ENCODE measurements at regions not wholly inside any gene's neighbourhood (a gene's known extent, or its start where the extent isn't known, plus 50 kb on each side); places are given as distances from the start of the nearest gene placed in this dataset.

- no peak for TF ChIP-seq CTCF (conservative IDR thresholded peaks at IDR 0.05; ENCODE audit: low read depth)
- ChIA-PET CTCF (no interaction called here), POLR2A (ENCODE audit: low non-redundant PET) (no interaction called here)
- no peak for DNase-seq (ENCODE audit: low spot score)
- H3K27ac ChIP-seq: no peak overlapping the region
Observed at GRCh38 chr10:94083662-94084265, 90.0 kb downstream of the PLCE1 start.

- ChIA-PET POLR2A (ENCODE audit: low non-redundant PET) (no interaction called here), CTCF (no interaction called here)
- no peak for DNase-seq (ENCODE audit: low spot score)
- TF ChIP-seq CTCF (conservative IDR thresholded peaks at IDR 0.05; ENCODE audit: low read depth): no peak
- no peak overlapping the region for H3K27ac ChIP-seq
Observed at GRCh38 chr10:94084344-94084743, 90.6 kb downstream of the PLCE1 start.

GRCh38 chr10:94085288-94085687 is 91.6 kb downstream of the PLCE1 start:
- DNase-seq (ENCODE audit: low spot score): no peak
- H3K27ac ChIP-seq: no peak overlapping the region
- CTCF ChIA-PET: interaction anchor here (0.5 to 1.3 kb wide), 2 partner anchors 9 to 157 kb away, joined by 5 to 6 read pairs; no protein-coding TSS in a partner anchor
- TF ChIP-seq CTCF (conservative IDR thresholded peaks at IDR 0.05; ENCODE audit: low read depth): no peak
- POLR2A ChIA-PET (ENCODE audit: low non-redundant PET): no interaction called here

- ChIA-PET CTCF (interaction anchor here (0.5 to 1.3 kb wide), 3 partner anchors 9 to 156 kb away, joined by 3 to 6 read pairs (median 5); no protein-coding TSS in a partner anchor), POLR2A (ENCODE audit: low non-redundant PET) (no interaction called here)
- no peak for TF ChIP-seq CTCF (conservative IDR thresholded peaks at IDR 0.05; ENCODE audit: low read depth)
- H3K27ac ChIP-seq: no peak overlapping the region
- no peak for DNase-seq (ENCODE audit: low spot score)
Observed at GRCh38 chr10:94085766-94086437, 92.2 kb downstream of the PLCE1 start.

- CTCF ChIA-PET: interaction anchor here (1.1 kb wide), 1 partner anchor 208 kb away, joined by 3 read pairs; no protein-coding TSS in a partner anchor
- POLR2A ChIA-PET (ENCODE audit: low non-redundant PET): no interaction called here
- TF ChIP-seq CTCF (conservative IDR thresholded peaks at IDR 0.05; ENCODE audit: low read depth): no peak
- peak overlapping the region; percentile 16; the same call in 1 of the 2 replicates for H3K27ac ChIP-seq
- DNase-seq (ENCODE audit: low spot score): no peak
Observed at GRCh38 chr10:94088926-94089381, 95.2 kb downstream of the PLCE1 start.

GRCh38 chr10:94091649-94092048 is 97.9 kb downstream of the PLCE1 start:
- TF ChIP-seq CTCF (conservative IDR thresholded peaks at IDR 0.05; ENCODE audit: low read depth): no peak
- no peak for DNase-seq (ENCODE audit: low spot score)
- CTCF ChIA-PET: interaction anchor here (1.0 kb wide), 1 partner anchor 14 kb away, joined by 3 read pairs; no protein-coding TSS in a partner anchor

More at GRCh38 chr10:94091649-94092048, 97.9 kb downstream of the PLCE1 start:
- POLR2A ChIA-PET (ENCODE audit: low non-redundant PET): no interaction called here
- H3K27ac ChIP-seq: no peak overlapping the region

Measured in RWPE1 (cell line).